GM10266 (cell line): ENCODE measurements at regions not wholly inside any gene's neighbourhood (a gene's known extent, or its start where the extent isn't known, plus 50 kb on each side); places are given as distances from the start of the nearest gene placed in this dataset.
A peak's percentile ranks its signal among the peaks of the same experiment; 100 is the strongest.
"Not testable (repeated sequence)": the region's sequence is repeated elsewhere in the genome, so short reads cannot be mapped to it uniquely, and the experiment has no call there.

ENCODE experiments used
- DNase-seq: peaks from one replicate; pipeline ENCODE4 v3.0.0; 2012; ENCODE audit errors: extremely low spot score
- TF ChIP-seq, protein P1 (sequence below): IDR thresholded peaks from 2 replicates; pipeline ENCODE4 v1.5.1; 2012; ENCODE audit warnings: mild to moderate bottlenecking, low read depth; ENCODE audit not compliant: control insufficient read depth, insufficient read depth; ENCODE audit errors: missing control alignments

DNA sequence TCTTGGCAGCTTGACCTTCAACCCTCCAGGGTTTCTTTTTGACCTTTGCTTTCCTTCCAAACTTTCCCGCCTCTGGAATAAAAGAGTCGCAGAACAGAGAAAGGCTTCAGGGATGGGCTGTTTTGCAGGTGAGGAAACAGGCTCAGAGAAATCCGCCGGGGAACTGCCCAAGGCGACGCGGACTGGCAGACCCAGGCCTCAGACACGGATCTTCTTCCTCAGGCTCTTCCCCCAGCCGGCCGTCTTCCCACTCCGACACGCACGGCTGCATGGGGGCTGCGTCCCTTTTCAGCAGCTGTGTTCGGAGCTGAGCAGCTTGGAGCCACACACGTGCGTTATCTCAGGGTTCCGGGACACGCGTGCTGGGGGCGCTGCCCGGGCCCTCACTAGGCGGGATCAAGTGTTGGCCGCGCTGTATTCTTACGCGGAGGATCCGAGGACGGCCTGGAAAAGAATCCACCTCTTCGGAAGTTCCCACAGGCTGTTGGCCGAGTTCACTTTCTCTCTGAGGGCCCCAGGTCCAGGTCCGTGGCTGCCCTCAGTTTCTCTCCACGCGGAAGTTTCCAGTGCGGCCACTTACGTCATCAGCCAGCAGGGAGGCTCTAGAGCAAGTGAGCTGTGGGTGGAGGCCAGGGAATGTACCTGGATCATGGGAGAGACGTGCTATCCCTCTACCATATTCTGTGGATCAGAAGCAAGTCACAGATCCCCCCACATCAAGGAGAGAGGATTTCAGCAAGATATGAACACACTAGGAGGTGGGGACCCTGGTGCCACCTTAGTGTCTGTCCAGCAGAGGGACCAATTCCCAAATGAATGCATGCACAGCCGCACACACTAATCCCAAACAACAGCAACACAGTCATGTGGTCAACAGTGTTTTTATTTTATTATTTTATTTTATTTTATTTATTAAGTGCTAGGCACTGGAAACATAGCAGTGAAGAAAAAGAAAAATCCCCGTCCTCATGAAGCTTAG is 100.4 kb downstream of the ING1 start:
- TF ChIP-seq, protein P1, sequence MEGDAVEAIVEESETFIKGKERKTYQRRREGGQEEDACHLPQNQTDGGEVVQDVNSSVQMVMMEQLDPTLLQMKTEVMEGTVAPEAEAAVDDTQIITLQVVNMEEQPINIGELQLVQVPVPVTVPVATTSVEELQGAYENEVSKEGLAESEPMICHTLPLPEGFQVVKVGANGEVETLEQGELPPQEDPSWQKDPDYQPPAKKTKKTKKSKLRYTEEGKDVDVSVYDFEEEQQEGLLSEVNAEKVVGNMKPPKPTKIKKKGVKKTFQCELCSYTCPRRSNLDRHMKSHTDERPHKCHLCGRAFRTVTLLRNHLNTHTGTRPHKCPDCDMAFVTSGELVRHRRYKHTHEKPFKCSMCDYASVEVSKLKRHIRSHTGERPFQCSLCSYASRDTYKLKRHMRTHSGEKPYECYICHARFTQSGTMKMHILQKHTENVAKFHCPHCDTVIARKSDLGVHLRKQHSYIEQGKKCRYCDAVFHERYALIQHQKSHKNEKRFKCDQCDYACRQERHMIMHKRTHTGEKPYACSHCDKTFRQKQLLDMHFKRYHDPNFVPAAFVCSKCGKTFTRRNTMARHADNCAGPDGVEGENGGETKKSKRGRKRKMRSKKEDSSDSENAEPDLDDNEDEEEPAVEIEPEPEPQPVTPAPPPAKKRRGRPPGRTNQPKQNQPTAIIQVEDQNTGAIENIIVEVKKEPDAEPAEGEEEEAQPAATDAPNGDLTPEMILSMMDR = no peak
- no peak for DNase-seq

DNA sequence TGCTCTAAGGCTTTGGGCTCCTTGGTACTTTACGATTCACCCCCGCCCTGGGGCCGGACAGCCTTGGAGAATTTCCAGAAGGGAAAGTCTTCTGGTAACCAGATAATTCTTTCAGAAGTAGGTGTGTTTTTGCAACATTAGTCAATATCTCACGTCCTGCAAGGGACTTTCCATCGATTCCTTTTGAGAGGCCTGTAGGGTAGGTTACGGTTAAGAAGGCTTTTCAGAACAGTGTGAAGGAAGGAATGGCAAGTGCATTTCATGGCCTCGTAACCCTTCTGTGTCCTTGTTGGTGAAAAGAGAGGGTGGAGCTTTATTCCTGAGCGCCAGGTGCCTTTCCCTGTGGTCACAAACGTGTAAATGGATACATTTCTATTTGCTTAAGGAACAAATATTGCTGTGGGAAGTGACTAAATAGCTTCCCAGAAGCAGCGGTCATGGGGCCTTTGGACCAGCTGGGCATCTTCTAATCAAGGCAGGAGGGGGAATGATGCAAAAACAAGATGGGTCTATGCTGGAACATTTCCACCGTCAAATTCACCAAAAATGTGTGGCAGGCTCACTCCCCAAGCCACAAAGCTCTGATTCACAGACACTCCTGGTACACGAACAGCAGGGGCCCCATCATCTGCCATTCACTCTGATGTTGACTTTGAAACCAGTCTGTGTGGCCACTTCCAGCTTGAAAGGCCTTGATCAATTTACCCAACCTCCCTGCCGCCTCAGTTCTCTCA is 99.2 kb downstream of the ANKRD10 start:
- DNase-seq = peak; percentile 47
- TF ChIP-seq, protein P1 = no peak

DNA sequence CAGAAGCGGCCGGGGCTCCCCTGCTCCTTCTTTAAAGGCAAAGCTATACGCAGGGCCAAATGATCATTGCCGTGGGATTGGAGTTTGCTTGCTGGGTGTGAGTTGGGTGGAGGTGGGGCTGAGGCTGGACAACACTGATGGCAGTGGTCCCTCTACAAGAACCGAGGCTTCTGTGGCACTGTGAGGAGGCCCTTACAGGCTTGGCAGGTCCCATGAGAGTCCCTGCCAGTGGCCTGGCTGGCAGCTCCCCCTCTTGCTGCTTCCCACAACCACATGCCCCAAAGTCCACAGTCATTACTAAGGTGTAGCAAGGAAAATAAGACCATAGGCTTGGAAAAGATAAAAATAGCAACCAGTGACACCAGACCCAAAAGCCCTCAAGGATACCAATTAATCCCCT is 98.4 kb downstream of the ANKRD10 start:
- no peak for DNase-seq
- TF ChIP-seq, protein P1 = no peak

DNA sequence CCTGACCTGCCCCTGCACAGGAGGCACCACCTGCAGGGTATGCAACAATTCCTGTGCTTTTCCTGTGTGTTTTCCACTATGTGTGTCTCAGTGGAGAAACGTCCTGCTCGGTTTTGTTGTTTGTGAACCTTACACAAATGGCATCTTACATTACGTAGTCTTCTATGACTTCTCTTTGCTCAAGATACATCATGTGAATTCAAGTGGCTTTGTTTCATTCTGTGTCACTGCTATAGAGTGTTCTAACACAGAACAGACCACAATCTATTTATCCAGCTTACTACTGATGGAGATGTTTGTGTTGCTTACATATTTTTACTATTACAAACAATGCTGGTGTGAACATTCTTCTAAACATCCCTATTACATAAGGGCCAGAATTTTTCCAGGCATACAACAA is 97.7 kb downstream of the ANKRD10 start:
- TF ChIP-seq, protein P1 = no peak
- peak; percentile 50 for DNase-seq

DNA sequence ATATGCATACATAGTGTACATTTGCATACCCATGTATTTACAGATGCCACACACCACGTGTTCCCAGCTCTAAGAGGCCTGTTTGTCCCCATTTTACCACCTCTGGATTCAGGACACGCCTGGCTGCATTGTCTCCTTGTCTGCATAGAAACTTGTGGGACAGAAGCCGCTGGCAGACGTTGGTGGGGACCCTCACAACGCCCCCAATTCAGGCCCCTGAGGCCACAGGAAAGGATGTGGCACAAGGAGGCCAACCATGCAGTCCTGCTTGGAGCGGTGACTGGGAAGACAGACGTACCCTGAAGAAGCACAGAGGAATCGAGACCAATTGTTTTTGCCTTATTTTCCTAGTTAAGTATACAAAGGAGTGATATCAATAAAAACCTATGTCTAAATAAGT is 96.1 kb downstream of the ANKRD10 start:
- DNase-seq = no peak
- TF ChIP-seq, protein P1 = no peak

DNA sequence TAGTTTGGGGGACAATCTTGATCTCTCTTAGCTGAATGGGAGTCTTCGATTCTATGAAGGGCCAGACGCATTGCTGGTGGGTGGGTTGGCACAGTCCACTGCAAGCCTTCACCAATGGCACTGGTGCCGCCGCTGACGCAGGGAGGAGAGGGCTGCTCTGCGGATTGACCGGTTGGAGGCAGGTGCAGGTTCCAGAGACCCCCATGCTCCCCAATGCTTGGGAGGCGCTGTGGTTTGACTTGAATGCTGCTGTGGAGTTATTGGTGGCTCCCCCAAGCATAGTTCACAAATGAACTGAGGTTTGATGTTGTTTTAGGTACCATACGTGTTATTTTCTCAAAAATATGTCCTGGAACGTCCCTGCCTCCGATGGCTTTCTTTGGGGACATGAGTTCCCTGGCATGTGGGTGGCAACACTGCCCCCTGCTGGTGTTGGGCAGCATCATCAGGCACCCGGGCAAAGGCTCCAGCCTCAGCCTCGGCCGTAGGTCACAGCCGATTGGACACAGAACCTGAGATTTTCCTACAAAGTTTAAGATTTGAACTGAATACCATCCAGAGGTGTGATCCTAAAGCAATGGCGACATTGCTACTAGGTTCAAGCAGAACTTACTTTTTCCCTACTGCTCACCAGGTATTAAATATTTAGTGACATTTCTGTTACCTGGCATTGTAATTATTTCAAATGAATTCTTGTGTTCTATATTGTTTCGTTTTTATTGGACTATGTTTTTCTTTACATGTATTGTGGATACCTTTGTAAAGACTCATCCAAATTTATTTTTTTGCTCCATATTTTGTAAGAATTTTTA is 95.5 kb downstream of the ANKRD10 start:
- DNase-seq = peak; percentile 92
- TF ChIP-seq, protein P1 = peak; percentile 98

DNA sequence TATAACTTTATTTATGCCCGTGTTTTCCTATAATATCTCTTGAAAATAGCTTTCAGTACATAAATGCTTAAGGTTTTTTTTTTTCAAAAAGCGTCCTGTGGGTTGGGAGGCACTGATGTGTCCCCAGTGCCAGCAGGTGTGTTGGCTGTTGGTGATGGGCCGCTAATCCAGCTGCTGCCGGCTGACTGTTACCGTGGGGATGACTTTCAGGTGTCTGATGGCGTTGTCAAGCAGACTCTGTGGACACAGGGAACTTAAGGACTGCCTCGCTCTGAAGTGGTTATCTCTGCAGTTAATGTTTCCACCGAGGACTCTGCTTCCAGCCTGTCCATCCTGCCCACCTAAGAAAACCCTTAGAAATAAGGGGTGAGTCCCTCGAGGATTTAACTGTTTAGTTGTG is 94.5 kb downstream of the ANKRD10 start:
- no peak for DNase-seq
- TF ChIP-seq, protein P1 = no peak

DNA sequence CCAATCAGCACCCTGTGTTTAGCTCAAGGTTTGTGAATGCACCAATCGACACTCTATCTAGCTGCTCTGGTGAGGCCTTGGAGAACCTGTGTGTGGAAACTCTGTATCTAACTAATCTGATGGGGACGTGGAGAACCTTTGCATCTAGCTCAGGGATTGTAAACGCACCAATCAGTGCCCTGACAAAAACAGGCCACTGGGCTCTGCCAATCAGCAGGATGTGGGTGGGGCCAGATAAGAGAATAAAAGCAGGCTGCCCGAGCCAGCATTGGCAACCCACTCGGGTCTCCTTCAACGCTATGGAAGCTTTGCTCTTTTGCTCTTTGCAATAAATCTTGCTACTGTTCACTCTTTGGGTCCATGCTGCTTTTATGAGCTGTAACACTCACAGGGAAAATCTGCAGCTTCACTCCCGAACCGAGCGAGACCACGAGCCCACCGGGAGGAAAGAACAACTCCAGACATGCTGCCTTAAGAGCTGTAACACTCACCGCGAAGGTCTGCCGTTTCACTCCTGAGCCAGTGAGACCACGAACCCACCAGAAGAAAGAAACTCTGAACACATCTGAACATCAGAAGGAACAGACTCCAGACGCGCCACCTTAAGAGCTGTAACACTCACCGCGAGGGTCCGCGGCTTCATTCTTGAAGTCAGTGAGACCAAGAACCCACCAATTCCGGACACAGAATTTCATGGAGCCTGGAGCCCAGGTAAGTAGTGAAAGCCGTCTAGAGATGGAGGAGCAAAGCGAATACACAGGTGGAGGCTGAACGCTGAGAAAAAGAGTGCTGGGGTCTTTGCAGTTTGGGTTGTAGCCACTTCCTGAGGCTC is 92.8 kb downstream of the ANKRD10 start:
- not testable (repeated sequence) for DNase-seq
